ENCODE measurements at regions not wholly inside any gene's neighbourhood (a gene's known extent, or its start where the extent isn't known, plus 50 kb on each side); places are given as distances from the start of the nearest gene placed in this dataset.

- DNase-seq = no peak
Measured at GRCh38 chr5:107211630-107212029, 459.1 kb downstream of the EFNA5 start.

GRCh38 chr5:107208867-107209266, 461.9 kb downstream of the EFNA5 start:
- DNase-seq = no peak

GRCh38 chr5:107204413-107204812, 466.3 kb downstream of the EFNA5 start:
- DNase-seq = no peak

- no peak for DNase-seq
Measured at GRCh38 chr5:107203243-107203642, 467.5 kb downstream of the EFNA5 start.

DNA sequence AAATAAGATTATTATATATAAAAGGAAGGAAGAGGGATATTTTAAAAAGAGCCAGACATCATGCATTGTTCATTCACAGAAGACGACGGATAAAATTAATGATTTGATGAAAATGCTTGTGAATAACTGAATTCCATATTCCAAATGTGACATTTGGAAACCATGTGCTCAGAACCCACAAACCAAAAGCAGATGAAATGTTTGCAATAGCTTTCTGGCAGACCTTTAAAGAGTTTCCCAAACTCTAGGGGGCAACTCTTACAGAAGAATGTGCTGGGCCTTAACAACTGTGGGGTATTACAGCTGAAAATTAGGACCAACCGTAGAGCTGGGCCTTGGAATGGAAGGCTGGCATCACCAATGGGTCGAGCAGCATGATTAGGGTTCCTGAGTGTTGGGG, 471.0 kb downstream of the EFNA5 start:
- DNase-seq = no peak

- DNase-seq = no peak
Measured at GRCh38 chr5:107196500-107197059, 474.2 kb downstream of the EFNA5 start.

- no peak for DNase-seq
Measured at GRCh38 chr5:107195890-107196395, 474.8 kb downstream of the EFNA5 start.

DNA sequence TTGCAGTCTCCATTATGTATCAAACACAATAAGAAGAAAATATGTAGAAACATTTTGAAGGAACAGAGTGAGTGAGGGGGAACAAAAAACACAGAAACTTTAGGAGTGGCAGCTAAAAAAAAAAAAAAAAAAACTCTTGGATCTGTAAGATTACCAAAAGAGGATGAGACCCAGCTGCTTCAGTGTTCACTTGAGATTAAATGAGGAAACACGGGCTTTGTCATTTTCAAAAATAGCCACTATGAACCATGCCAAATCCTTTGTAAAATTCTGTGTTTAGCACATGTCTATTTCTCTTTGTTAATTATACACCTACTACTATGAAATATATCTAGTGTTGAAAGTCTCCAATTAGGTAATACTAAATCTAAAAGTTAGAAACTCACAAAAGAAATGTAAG, 485.9 kb downstream of the EFNA5 start:
- no peak for DNase-seq

DNA sequence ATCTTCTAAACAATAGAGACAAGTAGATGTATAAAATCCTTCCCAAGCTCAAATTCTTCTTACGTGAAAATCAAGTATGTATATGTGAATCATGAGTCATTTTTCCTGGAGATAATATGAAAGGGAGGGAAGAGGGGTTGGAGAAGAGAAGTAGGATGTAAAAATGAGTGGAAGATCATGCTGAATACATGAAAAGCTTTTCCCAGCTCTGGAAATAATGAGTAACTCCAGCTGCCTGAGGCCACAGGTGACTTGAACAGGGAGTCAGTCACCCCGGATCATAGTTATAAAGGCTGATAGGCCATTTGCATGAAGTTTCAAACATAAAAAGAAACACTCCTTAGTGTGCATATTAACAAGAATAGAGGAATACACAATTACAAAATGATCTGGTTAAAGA, 486.7 kb downstream of the EFNA5 start:
- no peak for DNase-seq

DNA sequence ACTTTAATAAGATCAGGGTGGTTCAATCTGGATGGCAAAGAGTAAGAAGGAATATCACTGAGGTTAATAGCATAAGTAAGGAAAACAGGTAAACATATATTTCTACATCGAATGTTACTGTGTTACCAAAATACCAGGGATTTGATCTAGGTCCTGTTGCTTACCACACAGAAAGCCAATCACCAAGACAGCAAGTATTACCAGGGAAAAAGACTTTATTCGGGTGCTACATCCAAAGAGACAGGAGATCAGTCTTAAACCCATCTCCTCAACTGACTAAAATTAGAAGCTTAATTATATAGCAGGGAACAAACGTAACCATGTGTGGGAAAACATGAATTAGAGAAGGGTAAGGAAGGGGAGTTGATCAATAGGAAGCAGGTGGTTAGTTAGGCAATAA, 500.1 kb downstream of the EFNA5 start:
- no peak for DNase-seq

GRCh38 chr5:107169867-107170266, 500.9 kb downstream of the EFNA5 start:
- no peak for DNase-seq

DNA sequence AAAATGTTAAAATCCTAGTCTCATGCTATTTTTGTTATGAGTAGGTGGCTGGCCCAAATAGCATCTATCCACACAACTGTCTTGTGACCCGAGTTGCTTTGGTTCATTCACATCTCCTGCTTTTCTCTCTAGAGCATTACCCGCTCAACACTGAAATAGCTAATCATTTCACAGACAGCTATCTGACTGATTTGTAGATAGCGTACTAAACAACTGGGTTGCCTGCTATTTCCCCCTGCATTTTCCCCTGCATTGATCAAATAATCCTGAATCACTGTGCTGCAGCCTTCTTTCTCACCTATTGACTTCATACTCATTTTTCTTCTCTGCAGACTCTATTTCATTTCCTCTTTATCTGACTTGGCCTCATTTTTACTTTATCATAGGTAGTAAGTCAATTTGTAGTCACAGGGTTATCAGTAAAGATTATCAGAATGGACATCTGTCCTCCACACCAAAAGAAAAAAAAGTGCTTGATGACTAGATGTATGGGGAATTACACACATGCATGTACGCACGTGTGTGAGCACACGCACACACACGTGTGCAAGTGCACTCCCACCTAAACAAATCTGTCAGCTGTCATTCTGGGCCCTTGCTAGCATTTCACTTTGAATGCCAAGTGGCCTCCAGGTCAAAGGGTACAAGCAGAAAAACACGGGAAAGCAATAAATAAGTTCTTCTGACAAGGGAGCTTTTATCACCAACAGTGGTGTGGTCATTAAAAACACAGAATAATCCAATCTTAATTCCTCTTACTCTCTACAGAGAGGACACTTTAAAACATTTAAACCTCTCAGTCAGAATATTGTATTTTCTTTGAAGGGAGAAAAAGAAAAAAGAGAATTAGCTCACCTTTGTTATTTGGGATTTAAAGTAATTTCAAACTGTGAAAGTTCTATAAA, 501.6 kb downstream of the EFNA5 start:
- no peak for DNase-seq

DNA sequence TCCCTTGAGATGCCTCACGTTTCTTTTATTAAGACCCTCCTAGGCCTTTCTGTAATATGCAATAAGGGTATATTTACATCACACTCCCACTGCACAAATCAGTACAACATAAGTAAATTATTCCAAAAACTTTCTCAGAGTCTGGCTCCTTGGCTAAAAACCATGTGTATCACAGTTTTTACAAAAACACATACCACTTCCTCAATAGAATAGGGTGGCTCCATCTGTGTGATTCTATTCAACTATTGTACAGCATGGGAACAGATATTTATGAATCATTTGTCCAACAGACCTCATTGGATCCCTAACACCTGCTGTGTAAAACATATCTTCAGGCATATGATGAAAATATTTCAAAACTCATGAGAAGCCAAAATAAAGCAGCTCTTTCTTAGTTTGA, 502.7 kb downstream of the EFNA5 start:
- no peak for DNase-seq

- DNase-seq = no peak
Measured at GRCh38 chr5:107165296-107165695, 505.4 kb downstream of the EFNA5 start.

- DNase-seq = peak; percentile 49
Measured at GRCh38 chr5:107157809-107158208, 512.9 kb downstream of the EFNA5 start.

DNA sequence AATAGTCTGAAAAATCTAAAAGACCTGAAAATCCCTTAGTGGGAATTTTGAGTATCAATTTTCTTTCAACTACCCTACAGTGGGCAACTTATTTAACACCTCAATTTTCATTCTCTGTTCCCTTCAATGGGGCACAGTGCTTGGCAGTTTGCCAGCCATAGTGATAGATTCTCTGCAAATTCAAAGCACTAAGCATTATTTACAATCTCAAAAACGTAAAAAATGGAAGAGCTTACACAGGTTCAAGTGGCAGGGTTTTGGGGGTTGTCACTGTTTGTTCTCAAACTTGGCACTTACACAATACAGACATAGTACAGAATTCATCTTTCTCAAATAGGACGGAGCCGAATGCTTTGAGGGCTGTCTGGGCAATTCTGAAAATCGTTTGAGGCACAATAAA, 515.0 kb downstream of the EFNA5 start:
- no peak for DNase-seq

DNA sequence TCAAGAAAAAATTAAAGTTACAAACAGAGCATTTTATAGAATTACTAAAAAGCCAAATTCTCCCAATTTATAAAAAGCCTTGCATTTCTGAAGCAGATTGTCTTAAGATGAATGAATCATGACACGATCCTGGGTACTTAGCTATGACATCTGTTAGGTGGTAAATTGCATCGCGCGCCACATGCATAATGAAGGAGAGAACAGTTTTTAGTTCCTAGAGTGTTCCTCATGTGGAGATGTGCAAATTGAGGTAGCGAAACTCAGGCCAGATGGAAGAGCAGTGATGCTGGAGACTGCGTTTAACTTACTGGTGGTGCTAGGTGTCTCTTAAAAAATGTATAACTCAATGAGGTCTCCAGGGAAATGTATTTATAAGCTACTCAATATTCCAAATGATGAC, 516.1 kb downstream of the EFNA5 start:
- DNase-seq = no peak

DNA sequence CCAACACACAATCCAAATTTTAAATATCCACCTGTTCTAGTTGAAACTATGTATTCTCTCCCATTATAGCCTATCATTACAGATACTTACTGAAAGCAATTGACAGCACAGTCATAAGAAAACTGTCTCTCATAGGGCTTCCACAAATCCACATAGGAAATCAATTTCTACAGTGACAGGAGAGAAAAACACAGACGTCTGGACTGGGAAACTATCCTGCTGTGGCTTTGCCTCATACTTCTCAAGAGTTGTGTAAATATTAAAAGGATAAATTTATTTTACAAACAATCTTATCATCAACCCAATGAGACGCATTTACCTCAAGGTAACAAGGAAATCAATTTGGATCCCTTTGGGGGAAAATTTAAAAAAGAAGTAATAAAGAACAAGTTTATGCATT, 517.5 kb downstream of the EFNA5 start:
- DNase-seq = no peak

DNA sequence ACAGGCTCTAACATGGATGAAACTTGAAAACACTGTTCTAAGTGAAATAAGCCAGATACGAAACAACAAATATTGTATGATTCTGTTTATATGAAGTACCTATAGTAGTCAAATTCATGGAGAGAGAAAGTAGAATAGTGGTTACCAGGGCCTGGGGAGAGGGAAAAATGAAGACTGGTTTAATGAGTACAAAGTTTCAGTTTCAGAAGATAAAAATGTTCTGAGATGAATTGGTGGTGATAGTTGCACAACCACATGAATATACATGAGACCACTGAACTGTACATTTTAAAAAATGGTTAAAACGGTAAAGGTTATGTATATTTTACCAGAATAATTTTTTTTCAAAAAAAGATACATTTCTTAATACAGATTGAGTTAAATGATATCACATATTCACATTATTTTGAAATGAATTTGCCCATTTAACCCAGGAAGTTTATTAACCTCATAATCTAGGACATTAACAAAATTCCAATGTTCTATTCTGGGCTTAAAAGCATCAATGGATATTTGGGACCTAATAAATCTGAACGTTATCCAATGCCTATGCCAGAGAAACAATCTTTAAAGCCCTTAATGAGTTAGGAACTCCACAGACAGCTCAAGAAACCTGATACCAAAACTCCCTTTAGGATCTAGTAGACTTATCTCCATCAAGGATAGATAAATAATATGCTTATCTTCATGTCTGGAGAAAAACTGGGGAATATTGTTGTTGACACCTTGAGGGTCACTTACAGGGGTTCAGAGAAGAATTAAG, 521.3 kb downstream of the EFNA5 start:
- DNase-seq = no peak

DNA sequence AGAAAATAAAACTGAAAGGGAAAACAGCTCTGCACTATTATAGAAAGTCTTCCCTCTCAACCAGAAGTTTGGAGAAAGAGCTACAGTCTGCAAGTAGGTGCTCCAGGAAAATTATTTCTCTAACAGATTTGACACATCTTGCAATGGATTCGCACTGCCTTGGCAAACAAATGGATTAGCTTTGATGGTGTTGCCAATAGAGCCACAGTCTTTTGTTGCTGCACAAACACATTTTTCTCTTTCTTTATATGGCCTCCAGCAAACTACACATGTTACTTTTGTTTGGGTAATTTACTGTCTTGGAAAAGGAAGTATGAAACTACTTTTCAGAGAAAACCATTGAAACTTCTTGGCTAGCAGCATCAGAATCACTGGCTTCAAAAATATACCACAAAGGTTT, 523.1 kb downstream of the EFNA5 start:
- DNase-seq = no peak

- DNase-seq = no peak
Measured at GRCh38 chr5:107146901-107147300, 523.8 kb downstream of the EFNA5 start.

DNA sequence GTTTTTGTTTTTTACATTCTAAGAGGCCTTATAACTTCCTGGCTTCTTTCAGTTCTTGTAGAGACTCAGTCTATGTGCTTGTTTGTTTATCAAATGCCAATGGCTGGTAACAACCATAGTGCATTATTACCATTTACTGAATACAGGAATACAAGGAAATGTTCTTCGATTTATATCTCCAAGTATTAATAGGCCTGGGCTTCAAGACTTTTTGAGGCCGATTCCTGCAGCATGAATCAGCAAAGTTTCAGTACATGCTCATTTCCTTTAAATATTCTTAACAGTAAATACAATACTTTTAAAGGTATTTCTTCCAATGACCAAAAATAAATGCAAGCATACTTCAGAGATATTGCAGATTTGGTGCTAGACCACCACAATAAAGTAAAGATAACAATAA, 535.3 kb downstream of the EFNA5 start:
- DNase-seq = no peak

DNA sequence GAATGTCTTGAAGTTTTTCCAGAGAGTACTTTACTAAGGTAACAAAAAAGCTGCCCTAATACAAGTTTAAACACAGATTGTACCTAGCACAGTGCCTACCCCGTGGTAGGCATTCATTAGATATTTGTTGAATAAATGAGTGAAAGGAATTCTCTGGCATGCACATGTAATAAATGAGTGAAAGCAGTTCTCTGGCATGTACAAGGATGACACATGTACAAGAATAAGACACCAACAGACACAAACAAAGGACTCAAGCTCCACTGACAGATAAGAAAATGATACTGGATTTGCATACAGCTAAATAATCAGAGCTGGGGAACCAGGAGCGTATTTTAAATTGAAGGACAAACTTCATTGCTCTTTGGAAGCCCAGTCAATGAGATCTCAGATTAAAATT, 535.8 kb downstream of the EFNA5 start:
- no peak for DNase-seq

GRCh38 chr5:107129051-107129450, 541.7 kb downstream of the EFNA5 start:
- no peak for DNase-seq

All from islet precursor cell (in vitro differentiated cells).